GM12891 (cell line): ENCODE measurements at regions not wholly inside any gene's neighbourhood (a gene's known extent, or its start where the extent isn't known, plus 50 kb on each side); places are given as distances from the start of the nearest gene placed in this dataset.

ENCODE experiments used
- PAX5 ChIP-seq: IDR thresholded peaks from 2 replicates; pipeline ENCODE4 v1.6.1; 2011; ENCODE audit warnings: low read length, moderate library complexity, mild to moderate bottlenecking; ENCODE audit not compliant: insufficient read depth, severe bottlenecking
- POLR2A ChIP-seq: IDR thresholded peaks from 2 replicates; pipeline ENCODE4 v1.6.1; 2011; ENCODE audit warnings: low read depth, low read length, control low read depth
- POLR2AphosphoS5 ChIP-seq: IDR thresholded peaks from 2 replicates; pipeline ENCODE4 v1.6.1; 2011; ENCODE audit warnings: low read depth, low read length, control low read depth
- POU2F2 ChIP-seq: IDR thresholded peaks from 2 replicates; pipeline ENCODE4 v1.6.1; 2011; ENCODE audit warnings: low read depth, mild to moderate bottlenecking, control low read depth, low read length, moderate library complexity
- SPI1 ChIP-seq: IDR thresholded peaks from 2 replicates; pipeline ENCODE4 v1.6.1; 2011; ENCODE audit warnings: low read depth, low read length, control low read depth
- TAF1 ChIP-seq: IDR thresholded peaks from 2 replicates; pipeline ENCODE4 v1.6.1; 2011; ENCODE audit warnings: low read depth, low read length, control low read depth

DNA sequence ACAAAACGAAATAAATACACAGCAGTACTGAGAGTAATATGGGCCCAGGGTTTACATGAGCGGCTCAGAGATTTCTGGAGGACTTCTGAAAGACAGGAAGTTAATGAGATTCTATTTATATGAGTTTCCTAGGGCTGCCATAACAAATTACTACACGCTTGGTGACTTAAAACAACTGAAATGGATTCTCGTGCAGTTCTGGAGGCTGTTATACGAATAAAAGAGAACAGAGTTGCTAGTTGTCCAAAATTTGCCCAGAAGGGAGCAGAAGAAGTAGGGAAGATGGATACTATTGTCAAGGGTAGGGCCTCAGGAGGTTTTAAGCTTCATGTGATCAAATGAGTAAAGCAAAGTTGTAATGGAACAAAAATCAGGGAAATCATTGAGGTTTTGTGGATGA is 173.1 kb upstream of the LYSMD4 start:
- TF ChIP-seq PAX5 (no peak), POLR2A (no peak), POLR2AphosphoS5 (no peak), TAF1 (no peak), SPI1 (no peak), POU2F2 (no peak)
